ENCODE measurements at regions not wholly inside any gene's neighbourhood (a gene's known extent, or its start where the extent isn't known, plus 50 kb on each side); places are given as distances from the start of the nearest gene placed in this dataset.
"Not testable (repeated sequence)": the region's sequence is repeated elsewhere in the genome, so short reads cannot be mapped to it uniquely, and the experiment has no call there.

DNA sequence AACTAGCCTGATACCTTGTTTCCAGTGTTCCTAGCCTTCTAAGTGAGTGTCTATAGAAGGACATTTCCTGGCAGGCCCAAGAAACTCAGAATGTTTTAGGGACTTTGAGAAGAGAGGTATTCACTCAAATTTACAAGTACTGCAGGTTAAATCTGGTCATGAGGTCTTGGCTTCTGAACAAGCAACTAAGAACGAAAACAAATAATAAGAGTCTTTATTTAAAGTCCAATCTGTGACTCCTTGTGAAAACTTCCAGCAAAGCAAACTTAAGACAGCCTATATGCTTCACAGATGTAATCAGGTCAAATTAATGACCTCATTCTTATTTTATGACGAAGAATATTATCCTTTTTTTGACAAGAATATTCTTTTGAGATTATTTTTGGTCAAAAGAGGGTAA, 79.4 kb upstream of the PRSS16 start:
- H3K4me3 ChIP-seq, result no peak overlapping the region
- H3K36me3 ChIP-seq, result no peaks in the 10 kb centered on the region
- Mint-ChIP-seq H3K36me3 (no peaks in the 10 kb centered on the region), H3K4me3 (no peak overlapping the region), H3K9me3 (peaks cover 6% of the 10 kb centered on the region), H3K27me3 (ENCODE audit: insufficient read depth, low read depth) (peaks cover 2% of the 10 kb centered on the region), H3K4me1 (peaks cover 4% of the 10 kb centered on the region), H3K27ac (no peak overlapping the region)
- no peak for TF ChIP-seq EZH2phosphoT487 (IDR thresholded peaks at IDR 0.05)
- TF ChIP-seq EZH2 (IDR thresholded peaks at IDR 0.05), result no peak
- TF ChIP-seq, protein P1, sequence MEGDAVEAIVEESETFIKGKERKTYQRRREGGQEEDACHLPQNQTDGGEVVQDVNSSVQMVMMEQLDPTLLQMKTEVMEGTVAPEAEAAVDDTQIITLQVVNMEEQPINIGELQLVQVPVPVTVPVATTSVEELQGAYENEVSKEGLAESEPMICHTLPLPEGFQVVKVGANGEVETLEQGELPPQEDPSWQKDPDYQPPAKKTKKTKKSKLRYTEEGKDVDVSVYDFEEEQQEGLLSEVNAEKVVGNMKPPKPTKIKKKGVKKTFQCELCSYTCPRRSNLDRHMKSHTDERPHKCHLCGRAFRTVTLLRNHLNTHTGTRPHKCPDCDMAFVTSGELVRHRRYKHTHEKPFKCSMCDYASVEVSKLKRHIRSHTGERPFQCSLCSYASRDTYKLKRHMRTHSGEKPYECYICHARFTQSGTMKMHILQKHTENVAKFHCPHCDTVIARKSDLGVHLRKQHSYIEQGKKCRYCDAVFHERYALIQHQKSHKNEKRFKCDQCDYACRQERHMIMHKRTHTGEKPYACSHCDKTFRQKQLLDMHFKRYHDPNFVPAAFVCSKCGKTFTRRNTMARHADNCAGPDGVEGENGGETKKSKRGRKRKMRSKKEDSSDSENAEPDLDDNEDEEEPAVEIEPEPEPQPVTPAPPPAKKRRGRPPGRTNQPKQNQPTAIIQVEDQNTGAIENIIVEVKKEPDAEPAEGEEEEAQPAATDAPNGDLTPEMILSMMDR (IDR thresholded peaks at IDR 0.05), result no peak
- H3K9me3 ChIP-seq (ENCODE audit: low read depth), result peaks cover 5% of the 10 kb centered on the region
- no peak overlapping the region for H2AFZ ChIP-seq (replicated peaks)
- no peaks in the 10 kb centered on the region for H3K27me3 ChIP-seq
- H3K27ac ChIP-seq, result no peak overlapping the region
- H3K9ac ChIP-seq, result no peak overlapping the region
- H3K4me2 ChIP-seq, result no peak overlapping the region
- no peaks in the 10 kb centered on the region for H4K20me1 ChIP-seq (ENCODE audit: low read depth)
- no peaks in the 10 kb centered on the region for H3F3A ChIP-seq (ENCODE audit: low read depth)
- no peak for DNase-seq (ENCODE audit: low spot score)
- H3K79me2 ChIP-seq (ENCODE audit: low read depth), result no peaks in the 10 kb centered on the region
- H3K4me1 ChIP-seq, result no peaks in the 10 kb centered on the region

DNA sequence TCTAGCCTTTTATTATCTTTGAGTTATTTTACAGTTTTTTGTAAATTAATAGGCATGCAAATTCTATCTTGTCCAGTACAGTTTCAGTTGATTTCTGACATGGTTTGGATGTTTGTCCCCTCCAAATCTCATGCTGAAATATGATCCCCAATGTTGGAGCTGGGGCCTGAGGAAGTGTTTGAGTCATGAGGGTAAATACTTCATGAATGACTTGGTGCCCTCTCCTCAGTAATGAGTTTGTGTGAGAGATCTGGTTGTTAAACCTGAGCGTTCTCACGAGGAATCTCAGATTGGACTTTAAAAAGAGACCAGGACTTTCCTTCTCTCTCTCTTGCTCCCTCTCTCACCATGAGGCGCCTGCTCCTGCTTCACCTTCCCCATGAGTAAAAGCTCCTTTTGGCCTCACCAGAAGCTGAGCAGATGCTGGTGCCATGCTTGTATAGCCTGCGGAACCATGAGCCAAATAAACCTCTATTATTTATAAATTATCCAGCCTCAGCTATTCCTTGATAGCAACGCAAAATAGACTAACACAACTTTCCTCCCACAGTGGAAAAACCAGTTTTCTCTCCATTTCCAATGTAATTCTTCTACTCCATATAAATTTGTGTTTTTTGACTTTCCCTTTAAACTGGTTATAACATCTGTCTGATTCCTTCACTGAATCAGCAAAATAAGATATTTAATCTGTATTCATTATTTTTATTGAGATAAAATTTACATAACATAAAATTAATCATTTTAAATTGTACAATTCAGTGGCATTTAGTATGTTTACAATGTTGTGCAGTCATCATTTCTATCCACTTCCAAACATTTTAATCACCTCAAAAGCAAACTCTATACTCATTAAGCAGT, 78.7 kb upstream of the PRSS16 start:
- H3K4me3 ChIP-seq, result no peak overlapping the region

DNA sequence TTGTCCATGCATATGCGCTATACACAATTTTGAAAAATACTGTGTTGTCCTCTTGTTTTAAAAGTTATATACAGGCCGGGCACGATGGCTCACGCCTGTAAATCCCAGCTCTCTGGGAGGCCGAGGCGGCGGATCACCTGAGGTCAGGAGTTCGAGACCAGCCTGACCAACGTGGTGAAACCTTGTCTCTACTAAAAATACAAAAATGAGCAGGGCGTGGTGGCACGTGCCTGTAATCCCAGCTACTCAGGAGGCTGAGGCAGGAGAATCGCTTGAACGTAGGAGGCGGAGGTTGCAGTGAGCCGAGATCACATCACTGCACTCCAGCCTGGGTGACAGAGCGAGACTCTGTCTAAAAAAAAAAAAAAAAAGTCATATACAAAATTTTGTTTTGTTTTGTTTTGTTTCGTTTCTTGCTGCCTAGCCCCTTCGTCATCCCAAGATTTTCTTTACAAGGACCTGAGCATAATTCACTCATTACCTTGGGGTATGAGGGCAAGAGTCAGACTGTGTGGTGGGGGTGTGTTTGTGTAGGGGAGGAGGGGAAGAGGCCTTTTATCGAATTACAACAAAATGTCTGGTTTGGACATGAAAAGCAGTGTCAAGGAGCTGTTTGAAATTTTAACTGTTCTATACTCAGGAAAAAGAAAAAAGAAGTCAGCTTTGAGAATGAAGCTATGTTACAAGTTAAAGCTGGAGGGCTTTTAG, 74.8 kb upstream of the PRSS16 start:
- H3K9me3 Mint-ChIP-seq, result peaks cover 16% of the 10 kb centered on the region
- not testable (repeated sequence) for H3K9me3 ChIP-seq (ENCODE audit: low read depth); DNase-seq (ENCODE audit: low spot score); H3K4me2 ChIP-seq; H3K4me3 Mint-ChIP-seq; H3K4me3 ChIP-seq; H3K27me3 ChIP-seq; H3K9ac ChIP-seq; H3K4me1 ChIP-seq; H3K36me3 ChIP-seq; H3K79me2 ChIP-seq (ENCODE audit: low read depth); H4K20me1 ChIP-seq (ENCODE audit: low read depth); H3K36me3 Mint-ChIP-seq; H3K27ac ChIP-seq; H2AFZ ChIP-seq (replicated peaks); H3K27ac Mint-ChIP-seq; H3F3A ChIP-seq (ENCODE audit: low read depth)
- H3K27me3 Mint-ChIP-seq (ENCODE audit: insufficient read depth, low read depth), result peaks cover 15% of the 10 kb centered on the region
- H3K4me1 Mint-ChIP-seq, result peaks cover 12% of the 10 kb centered on the region

More for the DNA sequence above, 78.7 kb upstream of the PRSS16 start:
- H3K4me1 Mint-ChIP-seq, result peaks cover 4% of the 10 kb centered on the region
- Histone ChIP-seq H4K20me1 (ENCODE audit: low read depth) (no peaks in the 10 kb centered on the region), H3K9me3 (ENCODE audit: low read depth) (peaks cover 5% of the 10 kb centered on the region), H3K27ac (no peak overlapping the region), H3K36me3 (no peaks in the 10 kb centered on the region), H3K4me2 (no peak overlapping the region), H3K27me3 (no peaks in the 10 kb centered on the region), H2AFZ (replicated peaks) (no peak overlapping the region), H3F3A (ENCODE audit: low read depth) (no peaks in the 10 kb centered on the region), H3K4me1 (no peaks in the 10 kb centered on the region), H3K79me2 (ENCODE audit: low read depth) (no peaks in the 10 kb centered on the region), H3K9ac (no peak overlapping the region)
- H3K4me3 Mint-ChIP-seq, result no peak overlapping the region
- H3K36me3 Mint-ChIP-seq, result no peaks in the 10 kb centered on the region
- H3K27me3 Mint-ChIP-seq (ENCODE audit: insufficient read depth, low read depth), result peaks cover 2% of the 10 kb centered on the region
- no peak for DNase-seq (ENCODE audit: low spot score)
- no peak for TF ChIP-seq EZH2phosphoT487 (IDR thresholded peaks at IDR 0.05)
- TF ChIP-seq, protein P1 (IDR thresholded peaks at IDR 0.05), result no peak
- TF ChIP-seq EZH2 (IDR thresholded peaks at IDR 0.05), result no peak
- H3K9me3 Mint-ChIP-seq, result peaks cover 6% of the 10 kb centered on the region
- H3K27ac Mint-ChIP-seq, result no peak overlapping the region

DNA sequence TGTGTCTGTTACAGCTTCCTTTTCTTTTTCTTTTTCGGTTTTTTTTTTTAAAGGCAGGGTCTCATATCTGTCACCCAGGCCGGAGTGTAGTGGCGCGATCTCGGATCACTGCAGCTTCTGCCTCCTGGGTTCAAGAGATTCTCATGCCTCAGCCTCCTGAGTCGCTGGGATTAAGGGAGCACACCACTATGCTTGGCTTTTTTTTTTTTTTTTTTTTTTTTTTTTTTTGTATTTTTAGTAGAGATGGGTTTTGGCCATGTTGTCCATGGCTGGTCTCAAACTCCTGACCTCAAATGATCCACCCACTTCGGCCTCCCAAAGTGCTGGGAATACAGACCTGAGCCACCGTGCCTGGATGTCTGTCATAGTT, 74.3 kb upstream of the PRSS16 start:
- H3K4me3 Mint-ChIP-seq; H3K27ac Mint-ChIP-seq; H3K4me2 ChIP-seq; DNase-seq (ENCODE audit: low spot score); H3K79me2 ChIP-seq (ENCODE audit: low read depth); H3K4me1 ChIP-seq; H4K20me1 ChIP-seq (ENCODE audit: low read depth); H3K9me3 ChIP-seq (ENCODE audit: low read depth); H2AFZ ChIP-seq (replicated peaks); H3K4me3 ChIP-seq; H3K9ac ChIP-seq; H3K27me3 ChIP-seq; H3K27ac ChIP-seq; H3K36me3 Mint-ChIP-seq; H3K36me3 ChIP-seq: not testable (repeated sequence)
- peaks cover 16% of the 10 kb centered on the region for H3K9me3 Mint-ChIP-seq
- H3K27me3 Mint-ChIP-seq (ENCODE audit: insufficient read depth, low read depth), result peaks cover 16% of the 10 kb centered on the region
- H3K4me1 Mint-ChIP-seq, result peaks cover 13% of the 10 kb centered on the region
- H3F3A ChIP-seq (ENCODE audit: low read depth), result peaks cover 13% of the 10 kb centered on the region

Measured in neural progenitor cell (in vitro differentiated cells).